Heart left ventricle (tissue), 16 donors: ENCODE measurements at regions not wholly inside any gene's neighbourhood (a gene's known extent, or its start where the extent isn't known, plus 50 kb on each side); places are given as distances from the start of the nearest gene placed in this dataset.

Source experiments
- ATAC-seq, 4 donors: fragments of 200-7000 bp; cut with Tn5 transposase; one replicate each; pipeline ENCODE4 v1.9.1; 2020 to 2022; ENCODE audit warnings: moderate library complexity in 4 of 4, mild to moderate bottlenecking in 3 of 4, moderate number of reproducible peaks in 1 of 4
- DNase-seq, 5 donors: peaks; one replicate each; pipeline ENCODE4 v3.0.0-alpha.2; 2020
- H3K27ac ChIP-seq, 12 donors: fragments of 200-600 bp; sonication (generic) in 4 of 12; one replicate each; pipeline versions ENCODE4 v1.5.0 to v1.8.0; 2016 to 2022; ENCODE audit warnings: mild to moderate bottlenecking in 2 of 12
- H3K27me3 ChIP-seq, 9 donors: fragments of 200-600 bp; sonication (generic) in 2 of 9; one replicate each; pipeline versions ENCODE4 v1.5.1 to v1.8.0; 2016 to 2022; ENCODE audit warnings: mild to moderate bottlenecking in 3 of 9
- H3K36me3 ChIP-seq, 9 donors: fragments of 200-600 bp; sonication (generic) in 2 of 9; one replicate each; pipeline versions ENCODE4 v1.5.0 to v1.8.0; 2018 to 2022; ENCODE audit warnings: mild to moderate bottlenecking in 2 of 9
- H3K4me1 ChIP-seq, 12 donors: fragments of 200-600 bp; sonication (generic) in 4 of 12; one replicate each; pipeline versions ENCODE4 v1.5.0 to v1.8.0; 2016 to 2022; ENCODE audit warnings: mild to moderate bottlenecking in 3 of 12
- H3K4me3 ChIP-seq, 12 donors: fragments of 200-600 bp; sonication (generic) in 4 of 12; one replicate each; pipeline versions ENCODE4 v1.5.0 to v1.8.0; 2017 to 2022; ENCODE audit warnings: mild to moderate bottlenecking in 9 of 12, moderate library complexity in 4 of 12
- H3K9me3 ChIP-seq, 12 donors: fragments of 200-600 bp; sonication (generic) in 4 of 12; one replicate each; pipeline versions ENCODE4 v1.5.0 to v1.8.0; 2016 to 2022; ENCODE audit warnings: mild to moderate bottlenecking in 1 of 12
- POLR2A ChIP-seq, 2 donors: fragments of 450-650 bp; IDR thresholded peaks; one replicate each; pipeline ENCODE4 v1.6.1; 2017; ENCODE audit warnings: antibody characterized with exemption in 2 of 2, mild to moderate bottlenecking in 2 of 2, moderate library complexity in 2 of 2
- WGBS, 4 donors: extraction: QIAGEN DNeasy Blood & Tissue Kit in 2 of 4; methylation state at CpG; one replicate each; pipeline versions ENCODE4 v1.1.5 to v1.1.7; 2013 to 2018; 5-methylcytosine and 5-hydroxymethylcytosine counted together
- intact Hi-C, 10 donors: fragments of 100-400 bp; cut with DNase I; formaldehyde crosslinking; loops; one replicate each; pipeline versions ENCODE4 v1.11.1 to v1.14.2; 2022
- TF ChIP-seq, protein P1 (sequence below), 12 donors: fragments of 200-600 bp; sonication (generic) in 4 of 12; IDR thresholded peaks; one replicate each; pipeline versions ENCODE4 v1.5.0 to v1.8.0; 2018 to 2022; ENCODE audit warnings: antibody characterized with exemption in 12 of 12, mild to moderate bottlenecking in 5 of 12
- donor health status: ischemic (EF 13 %, LVEDD 7.1; RV severe dilation, severe dysfunction).
- donor health status: healthy with polysubstance abuse.
- donor health status: DM: no; HTN: yes; CAD: no.
- donor health status: DM: no; HTN: no; CAD: no.
- donor health status: ischemic (EF 25% LVEDD 6.9; RV normal size, moderate dysfunction).
- donor health status: ischemic (EF 25% LVEDD 5.7; RV mildly dilated, moderate dysfunction).
- donor health status: healthy.
- donor health status: DM: yes; HTN: yes; CAD: no.
- donor health status: ischemic (EF 35%, LVEDD 5.7; RV mildly dilated, moderate dysfunction).
- donor health status: nonischemic (EF 11% LVEDD 7.7; RV severe dilation, severe dysfunction).
- donor health status: DM: yes; HTN: yes; CAD: no.
- donor health status: PGD.
- donor health status: ischemic (EF 29% LVEDD 5.4; RV normal size, mild dysfunction).
- donor health status: nonischemic (EF 23%, LVEDD 6.1; RV moderate dilation, normal function).

- intact Hi-C loops: no loop called here
- 60 to 65% (median 62%) methylated on average over 3 of the region's 3 CpGs for WGBS, 4 donors
These were observed 547.2 kb downstream of the MAT2B start for GRCh38 chr5:164052536-164053093.

GRCh38 chr5:164053123-164053522 is 547.7 kb downstream of the MAT2B start:
- ATAC-seq: no peak

More at GRCh38 chr5:164052536-164053093, 547.2 kb downstream of the MAT2B start:
- no peak overlapping the region for H3K4me3 ChIP-seq
- H3K27me3 ChIP-seq: peaks cover 0 to under 1% (median 0%) of the 10 kb centered on the region in 9 donors
- H3K9me3 ChIP-seq: no peaks in the 10 kb centered on the region
- no peaks in the 10 kb centered on the region for H3K36me3 ChIP-seq
- H3K27ac ChIP-seq: no peak overlapping the region
- TF ChIP-seq, protein P1, sequence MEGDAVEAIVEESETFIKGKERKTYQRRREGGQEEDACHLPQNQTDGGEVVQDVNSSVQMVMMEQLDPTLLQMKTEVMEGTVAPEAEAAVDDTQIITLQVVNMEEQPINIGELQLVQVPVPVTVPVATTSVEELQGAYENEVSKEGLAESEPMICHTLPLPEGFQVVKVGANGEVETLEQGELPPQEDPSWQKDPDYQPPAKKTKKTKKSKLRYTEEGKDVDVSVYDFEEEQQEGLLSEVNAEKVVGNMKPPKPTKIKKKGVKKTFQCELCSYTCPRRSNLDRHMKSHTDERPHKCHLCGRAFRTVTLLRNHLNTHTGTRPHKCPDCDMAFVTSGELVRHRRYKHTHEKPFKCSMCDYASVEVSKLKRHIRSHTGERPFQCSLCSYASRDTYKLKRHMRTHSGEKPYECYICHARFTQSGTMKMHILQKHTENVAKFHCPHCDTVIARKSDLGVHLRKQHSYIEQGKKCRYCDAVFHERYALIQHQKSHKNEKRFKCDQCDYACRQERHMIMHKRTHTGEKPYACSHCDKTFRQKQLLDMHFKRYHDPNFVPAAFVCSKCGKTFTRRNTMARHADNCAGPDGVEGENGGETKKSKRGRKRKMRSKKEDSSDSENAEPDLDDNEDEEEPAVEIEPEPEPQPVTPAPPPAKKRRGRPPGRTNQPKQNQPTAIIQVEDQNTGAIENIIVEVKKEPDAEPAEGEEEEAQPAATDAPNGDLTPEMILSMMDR (IDR thresholded peaks at IDR 0.05): no peak
- no peak for TF ChIP-seq POLR2A (IDR thresholded peaks at IDR 0.05)
- H3K4me1 ChIP-seq: no peaks in the 10 kb centered on the region
- no peak for DNase-seq
- ATAC-seq: no peak

GRCh38 chr5:164054461-164054860 is 549.0 kb downstream of the MAT2B start:
- DNase-seq (no peak), ATAC-seq (no peak)
- TF ChIP-seq, protein P1 (IDR thresholded peaks at IDR 0.05): no peak
- TF ChIP-seq POLR2A (IDR thresholded peaks at IDR 0.05): no peak
- intact Hi-C loops: no loop called here
- no peaks in the 10 kb centered on the region for H3K9me3 ChIP-seq
- H3K4me3 ChIP-seq: no peak overlapping the region
- no peaks in the 10 kb centered on the region for H3K4me1 ChIP-seq
- H3K36me3 ChIP-seq: no peaks in the 10 kb centered on the region
- H3K27ac ChIP-seq: no peak overlapping the region
- no peaks in the 10 kb centered on the region for H3K27me3 ChIP-seq
- 66 to 73% (median 68%) methylated on average over 2 of the region's 2 CpGs for WGBS, 4 donors

More at GRCh38 chr5:164053123-164053522, 547.7 kb downstream of the MAT2B start:
- no peak for TF ChIP-seq POLR2A (IDR thresholded peaks at IDR 0.05)
- TF ChIP-seq, protein P1 (IDR thresholded peaks at IDR 0.05): no peak
- no peaks in the 10 kb centered on the region for H3K36me3 ChIP-seq
- intact Hi-C loops: no loop called here
- H3K27me3 ChIP-seq: no peaks in the 10 kb centered on the region
- H3K4me3 ChIP-seq: no peak overlapping the region
- H3K9me3 ChIP-seq: no peaks in the 10 kb centered on the region
- no peaks in the 10 kb centered on the region for H3K4me1 ChIP-seq
- no peak overlapping the region for H3K27ac ChIP-seq
- WGBS, 4 donors: 42 to 53% (median 45%) methylated on average over 1 of the region's 1 CpG
- DNase-seq: no peak

- WGBS, 4 donors: 80 to 86% (median 81%) methylated on average over 2 of the region's 2 CpGs
- Histone ChIP-seq H3K27ac (no peak overlapping the region), H3K4me1 (no peaks in the 10 kb centered on the region), H3K9me3 (no peaks in the 10 kb centered on the region), H3K36me3 (no peaks in the 10 kb centered on the region), H3K4me3 (no peak overlapping the region), H3K27me3 (no peaks in the 10 kb centered on the region)
- ATAC-seq: no peak
- TF ChIP-seq POLR2A (IDR thresholded peaks at IDR 0.05): no peak
- TF ChIP-seq, protein P1 (IDR thresholded peaks at IDR 0.05): no peak
- intact Hi-C loops: no loop called here
- no peak for DNase-seq
These were observed 551.7 kb downstream of the MAT2B start for GRCh38 chr5:164057121-164057520.
